GM18858 (cell line): ENCODE measurements at regions not wholly inside any gene's neighbourhood (a gene's known extent, or its start where the extent isn't known, plus 50 kb on each side); places are given as distances from the start of the nearest gene placed in this dataset.

Experiments
- ATAC-seq: cut with Tn5 transposase; IDR thresholded peaks from one replicate; pipeline ENCODE4 v1.9.1; 2021; ENCODE audit not compliant: unreplicated experiment

- ATAC-seq, result no peak
Measured at GRCh38 chr3:56902468-56903160, 100.9 kb upstream of the ARHGEF3 start.

GRCh38 chr3:56900801-56901200 is 99.1 kb upstream of the ARHGEF3 start:
- ATAC-seq, result no peak

- ATAC-seq, result no peak
Measured at GRCh38 chr3:56899851-56900250, 98.1 kb upstream of the ARHGEF3 start.

DNA sequence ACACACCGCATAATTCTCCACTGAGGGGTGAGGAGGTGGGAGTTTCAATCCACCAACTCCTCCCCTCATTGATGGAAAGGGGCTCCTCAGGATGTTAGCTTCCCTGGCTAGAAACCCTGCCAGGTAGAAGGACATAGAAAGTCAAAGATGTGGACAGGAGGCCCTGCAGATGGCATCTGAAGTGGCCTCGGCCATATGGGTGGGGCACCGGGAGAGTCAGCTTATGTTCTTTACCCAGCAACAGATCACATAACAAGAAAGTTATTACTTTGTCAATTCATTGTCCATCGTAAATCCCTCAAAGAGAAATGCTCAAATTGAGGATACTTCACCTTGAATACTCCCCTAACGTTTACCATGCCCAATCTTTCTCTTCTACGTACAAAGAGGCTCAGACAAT is 97.3 kb upstream of the ARHGEF3 start:
- no peak for ATAC-seq

DNA sequence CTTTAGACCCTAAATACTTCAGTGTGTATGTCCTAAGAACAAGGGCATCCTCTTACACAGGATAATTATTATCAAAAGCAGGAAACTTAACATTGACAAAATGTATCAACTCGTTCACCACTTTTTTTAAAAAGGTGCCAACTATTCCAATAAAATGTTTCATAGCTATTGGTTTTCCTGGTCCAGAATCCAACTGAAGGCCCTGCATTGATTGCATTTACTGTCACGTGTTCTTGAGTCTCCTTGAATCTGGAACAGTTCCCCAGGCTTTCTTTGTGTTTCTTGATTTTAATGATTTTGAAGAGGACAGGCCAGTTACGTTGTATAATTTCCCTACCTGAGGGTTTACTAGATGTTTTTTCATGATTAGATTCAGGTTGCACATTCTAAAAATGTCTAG is 94.6 kb upstream of the ARHGEF3 start:
- no peak for ATAC-seq

- ATAC-seq, result peak; percentile 72
Measured at GRCh38 chr3:56894881-56895431, 93.2 kb upstream of the ARHGEF3 start.

GRCh38 chr3:56890448-56891091 is 88.8 kb upstream of the ARHGEF3 start:
- ATAC-seq, result no peak

GRCh38 chr3:56889131-56889530 is 87.4 kb upstream of the ARHGEF3 start:
- ATAC-seq, result no peak

GRCh38 chr3:56887402-56888025 is 85.8 kb upstream of the ARHGEF3 start:
- ATAC-seq, result no peak

DNA sequence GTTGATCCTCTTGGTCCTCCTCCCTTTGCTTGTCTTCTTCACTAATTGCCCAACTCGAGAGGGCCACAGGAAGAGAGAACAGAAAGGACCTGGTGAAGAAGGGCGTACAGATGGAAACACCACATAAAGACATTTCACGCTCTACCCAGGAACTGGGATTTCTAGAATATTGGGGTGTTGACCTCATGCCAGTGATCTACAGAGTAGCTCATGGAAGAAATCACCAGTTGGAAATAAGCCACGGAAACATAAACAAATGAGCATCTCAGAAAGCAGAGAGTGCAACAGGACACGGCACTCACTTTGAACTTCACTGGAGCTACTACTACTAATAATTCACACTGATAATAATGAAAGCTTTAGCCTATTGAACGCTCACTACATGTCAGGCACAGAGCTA is 84.6 kb upstream of the ARHGEF3 start:
- ATAC-seq, result no peak

DNA sequence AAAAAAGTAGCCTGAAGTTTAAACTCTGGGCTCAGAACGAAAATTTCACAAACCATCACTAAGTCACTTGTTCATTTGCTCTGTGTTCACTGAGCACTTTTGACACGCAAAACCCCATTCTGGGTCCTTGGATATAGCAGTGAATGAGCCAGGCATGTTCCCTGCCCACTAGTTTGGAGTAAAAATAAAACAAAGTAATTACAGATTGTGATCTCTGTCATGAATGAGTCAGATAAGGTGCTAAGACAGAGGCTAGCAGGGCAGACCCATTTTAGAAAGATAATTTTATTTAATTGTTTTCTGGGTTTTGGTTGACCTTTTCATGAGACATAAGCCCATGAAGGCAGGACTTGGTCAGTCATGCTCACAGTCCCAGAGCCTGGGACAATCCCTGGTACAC is 84.1 kb upstream of the ARHGEF3 start:
- ATAC-seq, result no peak

GRCh38 chr3:56885453-56885852 is 83.7 kb upstream of the ARHGEF3 start:
- no peak for ATAC-seq

DNA sequence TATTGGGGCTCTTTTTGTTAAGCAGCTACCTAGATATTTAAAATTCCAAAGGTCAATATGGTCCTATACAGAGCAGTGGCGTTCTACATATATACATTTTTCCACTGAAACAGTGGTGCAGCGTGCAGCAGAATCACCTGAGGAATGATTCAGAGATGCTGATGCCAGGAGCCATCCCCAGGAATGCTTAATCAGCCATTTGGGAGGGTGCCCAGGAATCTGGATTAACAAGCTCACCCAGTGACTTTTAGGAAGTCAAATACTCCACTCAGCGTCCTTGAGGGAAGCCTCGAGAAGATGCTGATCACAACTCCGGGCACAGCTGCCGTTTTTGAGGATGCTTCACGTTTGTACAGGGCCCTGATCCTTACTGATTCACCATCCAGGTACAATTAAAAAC is 82.6 kb upstream of the ARHGEF3 start:
- ATAC-seq, result no peak

- no peak for ATAC-seq
Measured at GRCh38 chr3:56883828-56884227, 82.1 kb upstream of the ARHGEF3 start.

DNA sequence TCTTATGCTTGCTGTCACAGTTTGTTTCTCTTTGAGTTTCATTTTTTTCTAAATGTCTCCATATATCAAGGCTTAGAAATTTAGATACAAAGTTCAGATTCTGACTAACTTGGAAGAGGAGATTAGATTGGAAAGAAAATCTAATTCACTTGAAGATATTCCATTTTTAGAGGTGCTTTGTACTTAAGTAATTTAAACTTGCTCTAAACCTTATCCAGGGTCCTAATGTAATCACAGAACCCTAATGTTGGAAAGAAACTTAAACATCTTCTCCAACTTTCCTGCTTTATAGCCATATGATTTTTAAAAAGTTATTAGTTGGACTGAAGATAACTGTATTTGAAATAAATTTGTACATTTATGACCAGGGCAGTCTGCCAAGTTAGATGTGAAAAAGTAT is 81.1 kb upstream of the ARHGEF3 start:
- no peak for ATAC-seq

DNA sequence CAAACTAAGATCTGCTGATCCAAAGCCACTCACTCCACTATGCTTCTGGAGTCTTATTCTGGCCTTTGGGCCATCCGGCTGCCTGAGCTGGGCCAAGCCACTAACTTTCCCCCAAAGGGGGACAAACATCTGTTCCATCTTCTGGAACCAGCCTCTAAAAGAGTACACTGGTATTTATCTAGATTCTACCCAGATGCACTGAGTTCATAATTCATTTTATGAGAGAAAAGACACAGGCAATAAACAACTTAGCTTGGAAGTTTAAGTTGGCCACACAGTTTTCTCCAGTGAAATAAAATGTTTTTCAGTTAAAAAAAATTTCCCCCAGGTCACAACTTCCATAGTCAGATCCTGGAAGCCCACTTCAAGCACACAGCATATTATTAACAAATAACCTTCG is 80.1 kb upstream of the ARHGEF3 start:
- ATAC-seq, result no peak

DNA sequence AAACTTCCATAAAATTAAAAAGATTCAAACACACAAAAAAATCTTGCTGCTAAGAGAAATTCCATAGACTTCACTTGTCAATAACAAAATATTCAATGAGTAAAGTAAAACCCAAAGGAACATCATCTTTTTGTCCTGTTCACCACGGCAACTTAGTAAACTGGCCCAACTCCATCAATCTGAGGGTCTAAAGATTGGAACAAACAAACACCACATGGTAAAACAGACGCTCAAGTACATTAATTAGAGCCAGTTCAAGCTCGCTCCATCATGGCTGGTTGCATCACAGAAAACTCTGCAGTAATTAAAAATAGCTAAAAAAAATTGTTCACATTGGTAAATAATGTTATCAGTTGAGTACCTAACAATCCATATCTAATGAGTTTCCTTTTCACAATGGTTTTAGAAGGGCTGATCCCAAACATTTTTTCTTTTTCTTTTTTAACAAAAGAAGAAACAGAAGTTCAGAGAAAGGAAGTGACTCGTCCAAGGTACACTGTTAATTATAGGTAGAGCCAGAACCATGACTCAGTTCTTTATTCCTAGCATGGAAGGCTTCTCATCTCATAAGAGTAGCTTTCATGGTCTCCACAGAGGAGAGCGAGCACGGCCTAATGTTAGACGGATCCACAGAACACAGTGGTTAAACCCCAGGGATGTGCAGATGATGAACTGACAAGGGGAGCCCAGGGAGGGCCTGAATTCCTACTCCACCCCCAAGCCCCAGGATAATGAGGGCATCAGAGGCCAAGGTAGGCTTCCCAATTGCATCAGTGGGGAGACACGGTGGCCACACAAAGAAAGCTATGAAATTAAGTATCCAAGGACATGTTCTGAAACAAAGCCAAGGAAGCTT is 79.2 kb upstream of the ARHGEF3 start:
- ATAC-seq, result no peak

- no peak for ATAC-seq
Measured at GRCh38 chr3:56879436-56880215, 77.9 kb upstream of the ARHGEF3 start.

- ATAC-seq, result no peak
Measured at GRCh38 chr3:56878074-56878473, 76.3 kb upstream of the ARHGEF3 start.

DNA sequence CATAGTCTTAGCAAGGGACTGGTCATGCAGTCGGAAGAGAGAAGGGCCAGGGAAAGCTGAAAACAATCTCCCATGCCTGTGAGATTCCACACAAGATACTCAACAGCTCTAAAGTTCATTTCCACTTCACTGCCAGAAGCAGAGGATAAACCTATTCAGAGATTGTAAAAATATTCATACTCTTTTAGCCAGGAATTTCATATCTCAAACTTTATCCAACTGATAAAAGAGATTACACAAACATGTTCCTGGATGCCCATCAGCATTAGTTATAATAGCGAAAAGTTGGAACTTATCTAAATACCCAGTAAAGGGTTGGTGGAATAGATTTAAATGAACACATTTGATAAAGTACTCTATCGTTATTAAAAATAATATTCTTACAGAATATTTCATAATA is 75.2 kb upstream of the ARHGEF3 start:
- no peak for ATAC-seq
